ENCODE measurements at regions not wholly inside any gene's neighbourhood (a gene's known extent, or its start where the extent isn't known, plus 50 kb on each side); places are given as distances from the start of the nearest gene placed in this dataset.

- DNase-seq (ENCODE audit: low read depth), result no peak
These were observed 455.6 kb upstream of the PROK2 start for GRCh38 chr3:72240531-72240930.

GRCh38 chr3:72238801-72239200 lies 453.9 kb upstream of the PROK2 start:
- DNase-seq (ENCODE audit: low read depth), result no peak

DNA sequence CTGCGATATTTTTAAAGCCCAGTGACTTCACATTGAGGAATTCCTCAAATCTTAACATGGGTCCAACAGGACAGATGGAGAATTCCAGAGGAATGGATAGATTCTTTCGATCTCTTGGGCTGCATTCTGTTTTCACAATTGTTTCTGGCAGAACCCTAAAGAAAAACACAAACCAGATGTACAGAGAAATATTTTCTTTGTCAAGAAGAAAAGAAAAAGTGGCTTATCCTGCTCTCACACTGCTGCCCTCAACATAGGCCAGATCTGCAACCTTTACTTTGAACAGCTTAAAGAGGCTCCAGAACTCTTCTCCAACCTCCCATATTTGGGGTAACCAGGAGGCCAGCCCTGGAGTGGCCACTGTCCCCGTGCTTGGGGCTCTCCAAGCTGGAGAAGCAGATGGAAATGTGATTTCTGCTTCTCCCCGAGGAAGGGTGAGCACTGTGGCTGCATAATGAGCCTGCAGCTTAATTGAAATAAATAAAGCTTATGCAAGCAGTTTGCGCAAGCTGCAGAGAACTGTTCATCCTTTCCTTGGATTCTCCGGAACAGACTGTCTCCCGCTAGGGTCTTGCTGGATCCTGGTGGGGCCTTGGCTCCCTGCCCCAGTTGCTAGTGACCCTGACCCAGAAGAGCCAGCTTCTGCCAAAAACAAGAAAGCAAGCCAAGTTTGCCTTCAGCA lies 453.2 kb upstream of the PROK2 start:
- no peak for DNase-seq (ENCODE audit: low read depth)

DNA sequence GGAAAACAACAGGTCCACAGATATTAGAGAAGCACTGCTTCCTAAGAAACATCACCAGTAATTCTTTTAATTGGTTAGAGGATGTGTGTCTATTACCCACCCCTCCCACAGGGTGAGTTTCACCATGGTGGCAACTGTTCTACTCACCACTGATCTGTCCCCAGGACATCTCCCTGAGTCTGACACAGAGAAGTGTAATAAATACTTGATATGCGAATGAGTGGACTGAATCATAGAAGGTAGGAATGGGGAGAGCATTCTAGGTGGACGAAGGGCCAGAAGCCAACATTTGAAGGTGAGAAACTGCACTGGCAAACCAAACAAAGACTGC lies 452.7 kb upstream of the PROK2 start:
- DNase-seq (ENCODE audit: low read depth), result no peak

DNA sequence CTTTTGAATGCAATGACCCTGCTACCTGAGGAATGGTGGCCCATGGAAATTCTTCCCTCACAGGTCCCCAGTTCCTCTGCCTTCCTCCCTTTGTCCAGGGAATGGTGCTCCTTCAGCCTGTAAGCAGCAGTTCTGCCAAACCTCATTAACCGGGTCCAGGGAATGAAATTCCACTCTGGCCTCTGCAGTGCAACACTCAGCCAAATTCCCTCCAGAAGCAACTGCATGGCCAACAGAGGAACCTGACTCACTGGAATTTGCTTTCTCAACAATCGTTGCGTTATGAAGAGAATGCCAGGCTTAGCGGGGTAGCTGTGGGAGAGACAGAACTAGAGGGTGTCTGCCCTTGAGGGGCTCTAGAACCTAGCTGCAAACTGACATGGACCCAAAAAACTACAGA lies 449.4 kb upstream of the PROK2 start:
- DNase-seq (ENCODE audit: low read depth), result peak; percentile 58

DNA sequence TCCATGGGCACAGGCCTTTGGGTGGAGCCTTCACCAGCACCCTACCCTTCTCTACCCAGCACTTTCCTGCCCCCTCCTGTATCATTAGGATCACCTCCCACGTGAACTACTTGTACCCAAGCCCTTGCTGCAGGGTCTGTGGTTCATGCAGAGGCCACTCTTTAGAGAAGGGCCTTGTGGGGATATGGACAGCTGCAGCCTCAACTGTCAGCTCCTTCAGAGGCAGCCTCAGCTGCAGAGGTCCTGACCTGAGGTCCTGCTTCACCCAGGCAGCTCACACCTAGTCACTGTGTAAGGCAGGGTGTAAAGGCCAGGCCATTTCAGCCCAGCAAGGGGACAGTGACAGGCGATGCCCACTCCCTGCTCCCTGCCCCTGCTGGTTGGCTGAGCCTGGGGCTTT lies 448.6 kb upstream of the PROK2 start:
- DNase-seq (ENCODE audit: low read depth), result no peak

DNA sequence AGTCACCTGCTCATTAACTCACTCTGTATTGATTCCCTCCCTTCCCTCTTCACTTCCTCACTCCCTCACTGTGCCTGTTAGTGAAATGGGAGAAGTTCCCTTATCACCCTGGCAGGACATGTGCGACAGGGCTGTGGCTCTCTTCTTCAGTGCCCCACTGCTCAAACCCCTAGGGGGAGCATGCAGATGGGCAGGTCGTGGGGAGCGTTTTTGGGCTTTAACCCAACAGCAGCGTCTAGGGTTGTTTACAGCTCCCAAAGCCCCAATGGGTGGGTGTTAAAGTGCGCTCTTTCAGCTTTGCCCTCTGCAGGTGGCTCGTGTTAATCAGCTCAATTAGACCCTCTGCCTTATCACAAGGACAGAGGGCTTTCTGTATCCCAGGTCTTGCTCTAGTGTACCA lies 447.8 kb upstream of the PROK2 start:
- no peak for DNase-seq (ENCODE audit: low read depth)

DNA sequence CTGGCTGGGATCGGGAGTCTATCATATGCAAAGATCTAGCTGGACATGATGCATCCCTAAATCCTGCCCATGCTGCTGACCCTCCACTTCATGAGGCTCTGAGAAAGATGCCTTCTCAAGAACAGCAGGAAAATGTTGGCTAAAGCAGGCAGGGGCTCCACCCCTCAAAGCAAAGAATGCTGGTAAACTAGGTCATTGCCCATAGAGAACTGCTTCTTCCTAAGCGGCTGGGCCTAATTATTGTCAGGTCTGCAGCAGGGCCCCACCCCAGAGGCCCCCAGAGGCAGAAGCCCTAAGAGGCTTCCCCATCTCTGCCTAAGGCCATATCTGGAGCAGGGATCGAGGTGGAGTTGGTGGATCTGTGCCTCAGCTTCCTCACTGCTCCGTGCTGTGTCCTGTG lies 447.4 kb upstream of the PROK2 start:
- no peak for DNase-seq (ENCODE audit: low read depth)

- DNase-seq (ENCODE audit: low read depth), result no peak
These were observed 446.7 kb upstream of the PROK2 start for GRCh38 chr3:72231439-72232196.

- no peak for DNase-seq (ENCODE audit: low read depth)
These were observed 445.9 kb upstream of the PROK2 start for GRCh38 chr3:72230774-72231379.

- DNase-seq (ENCODE audit: low read depth), result no peak
These were observed 445.0 kb upstream of the PROK2 start for GRCh38 chr3:72229952-72230351.

- DNase-seq (ENCODE audit: low read depth), result no peak
These were observed 442.6 kb upstream of the PROK2 start for GRCh38 chr3:72227486-72228070.

- DNase-seq (ENCODE audit: low read depth), result no peak
These were observed 440.0 kb upstream of the PROK2 start for GRCh38 chr3:72224804-72225509.

DNA sequence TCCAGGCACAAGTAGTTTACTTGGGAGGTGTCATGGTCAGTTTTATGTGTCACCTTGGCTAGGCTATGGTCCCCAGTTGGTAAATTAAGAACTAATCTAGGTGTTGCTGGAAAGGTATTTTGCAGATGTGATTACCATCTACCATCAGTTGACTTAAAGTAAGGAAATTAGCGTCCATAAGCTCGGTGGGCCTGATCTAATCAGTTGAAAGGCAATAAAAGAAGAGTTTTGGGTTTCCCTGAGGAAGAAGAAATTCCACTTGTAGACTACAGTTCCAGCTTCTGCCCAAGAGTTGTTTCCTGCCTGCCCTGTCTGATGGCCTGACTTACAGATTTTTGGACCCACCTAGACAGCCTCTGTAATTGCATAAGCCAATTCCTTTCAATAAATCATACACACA lies 438.7 kb upstream of the PROK2 start:
- DNase-seq (ENCODE audit: low read depth), result no peak

DNA sequence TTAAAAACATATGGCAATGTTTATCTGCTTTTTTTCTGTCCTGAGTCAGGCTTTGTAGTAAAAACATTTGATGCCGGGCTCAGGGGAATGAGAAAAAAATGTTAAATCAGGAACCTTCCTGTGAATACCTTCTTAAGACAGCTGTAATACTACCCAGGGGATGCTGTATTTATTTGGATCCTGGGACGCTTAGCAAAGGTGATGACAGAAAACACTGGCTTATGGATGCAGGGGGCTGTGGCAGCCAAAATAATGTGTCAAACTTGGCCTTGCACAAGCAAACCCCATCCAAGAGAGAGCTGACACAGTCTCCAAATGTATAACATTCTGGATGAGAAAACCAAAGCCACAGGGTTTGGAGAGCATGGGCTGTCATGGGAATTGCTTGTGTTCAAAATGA lies 438.2 kb upstream of the PROK2 start:
- no peak for DNase-seq (ENCODE audit: low read depth)

GRCh38 chr3:72222410-72222809 lies 437.5 kb upstream of the PROK2 start:
- DNase-seq (ENCODE audit: low read depth), result no peak

DNA sequence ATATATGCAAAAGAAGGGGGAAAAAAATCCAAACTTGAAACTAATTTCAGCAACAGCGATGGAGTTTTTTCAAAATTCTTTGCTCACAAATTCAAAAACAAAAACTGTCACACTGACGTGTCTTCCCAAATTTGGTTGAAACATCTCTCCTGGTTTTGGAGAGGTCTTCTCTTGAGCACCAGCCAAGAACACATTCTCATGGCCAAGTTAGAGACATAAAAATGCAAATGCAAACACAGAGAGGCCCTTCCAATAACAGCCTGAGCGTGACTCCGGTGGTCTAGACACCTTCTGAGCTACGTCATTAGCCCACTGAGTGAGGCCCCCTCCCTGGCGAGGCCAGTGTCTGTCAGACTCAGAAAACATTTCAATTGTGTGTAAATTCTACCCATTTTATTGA lies 436.0 kb upstream of the PROK2 start:
- DNase-seq (ENCODE audit: low read depth), result no peak

DNA sequence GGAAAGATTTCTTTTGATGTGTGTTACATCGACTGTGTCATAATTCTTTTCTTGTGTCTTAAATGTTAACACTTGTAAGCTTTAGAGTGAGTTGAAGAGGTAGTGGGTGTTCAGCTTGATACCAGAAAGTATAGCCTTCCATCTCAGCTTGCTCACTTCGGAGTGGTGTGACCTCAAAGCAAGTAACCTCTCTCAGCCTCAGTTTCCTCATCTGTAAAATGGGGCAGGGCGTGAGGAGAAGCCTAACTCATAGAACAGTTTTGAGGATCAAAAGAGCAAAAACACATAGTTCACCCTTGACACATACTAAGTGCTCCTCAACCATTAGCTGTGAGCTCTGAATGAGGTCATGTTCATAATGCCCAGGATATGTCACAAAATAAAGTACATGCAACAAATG lies 434.8 kb upstream of the PROK2 start:
- DNase-seq (ENCODE audit: low read depth), result no peak

DNA sequence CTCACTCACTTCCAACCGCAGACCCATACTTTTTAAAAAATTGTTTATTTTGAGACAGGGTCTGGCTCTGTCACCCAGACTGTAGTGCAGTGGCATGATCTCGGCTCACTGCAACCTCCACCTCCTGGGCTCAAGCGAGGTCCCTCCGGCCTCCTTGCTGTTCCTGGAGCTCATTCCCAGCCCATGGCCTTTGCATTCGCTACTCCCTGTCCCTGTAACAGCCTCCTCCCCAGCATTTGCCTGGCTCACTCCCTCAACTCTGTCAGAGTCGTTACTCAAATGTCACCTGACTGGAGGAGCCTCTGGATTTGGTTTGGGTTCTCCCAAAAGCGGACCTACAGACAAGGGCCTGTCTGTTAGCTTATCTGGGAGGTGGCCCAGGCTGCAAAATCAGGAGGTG lies 432.6 kb upstream of the PROK2 start:
- DNase-seq (ENCODE audit: low read depth), result no peak

- no peak for DNase-seq (ENCODE audit: low read depth)
These were observed 429.4 kb upstream of the PROK2 start for GRCh38 chr3:72214066-72214951.

- DNase-seq (ENCODE audit: low read depth), result no peak
These were observed 428.5 kb upstream of the PROK2 start for GRCh38 chr3:72213296-72214065.

Measured in renal cortical epithelial cell (primary cell).